ENCODE measurements at regions not wholly inside any gene's neighbourhood (a gene's known extent, or its start where the extent isn't known, plus 50 kb on each side); places are given as distances from the start of the nearest gene placed in this dataset.
"Not testable (repeated sequence)": the region's sequence is repeated elsewhere in the genome, so short reads cannot be mapped to it uniquely, and the experiment has no call there.

DNA sequence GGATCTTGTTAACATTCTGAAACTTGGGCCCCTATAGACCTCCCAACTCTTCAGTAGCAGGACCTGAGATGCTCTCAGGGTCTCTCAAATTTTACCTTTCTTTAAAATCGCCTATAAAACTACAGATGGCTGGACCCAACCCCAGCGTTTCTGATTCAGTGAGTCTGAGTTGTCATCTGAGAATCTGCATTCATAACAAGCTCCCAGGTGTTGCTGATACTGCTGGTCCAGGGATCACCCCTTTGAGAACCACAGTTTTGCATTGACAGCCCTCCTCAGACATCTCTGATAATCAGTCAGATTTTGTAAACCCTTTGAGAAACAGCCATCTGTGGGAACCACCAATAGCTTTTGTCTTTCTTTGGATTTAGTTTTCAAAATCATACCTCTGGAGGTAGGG is 315.8 kb downstream of the CYRIA start:
- Histone ChIP-seq H3K4me3 (no peak overlapping the region), H3K9me3 (no peaks in the 10 kb centered on the region), H3K4me1 (no peaks in the 10 kb centered on the region), H3K27me3 (no peaks in the 10 kb centered on the region), H3K36me3 (no peaks in the 10 kb centered on the region), H3K27ac (no peak overlapping the region)
- no peak for DNase-seq
- WGBS, 2 donors: 25 to 28% methylated on average over 2 of the region's 2 CpGs
- intact Hi-C loops (cut with DNase I): no loop called here
- TF ChIP-seq, protein P1, sequence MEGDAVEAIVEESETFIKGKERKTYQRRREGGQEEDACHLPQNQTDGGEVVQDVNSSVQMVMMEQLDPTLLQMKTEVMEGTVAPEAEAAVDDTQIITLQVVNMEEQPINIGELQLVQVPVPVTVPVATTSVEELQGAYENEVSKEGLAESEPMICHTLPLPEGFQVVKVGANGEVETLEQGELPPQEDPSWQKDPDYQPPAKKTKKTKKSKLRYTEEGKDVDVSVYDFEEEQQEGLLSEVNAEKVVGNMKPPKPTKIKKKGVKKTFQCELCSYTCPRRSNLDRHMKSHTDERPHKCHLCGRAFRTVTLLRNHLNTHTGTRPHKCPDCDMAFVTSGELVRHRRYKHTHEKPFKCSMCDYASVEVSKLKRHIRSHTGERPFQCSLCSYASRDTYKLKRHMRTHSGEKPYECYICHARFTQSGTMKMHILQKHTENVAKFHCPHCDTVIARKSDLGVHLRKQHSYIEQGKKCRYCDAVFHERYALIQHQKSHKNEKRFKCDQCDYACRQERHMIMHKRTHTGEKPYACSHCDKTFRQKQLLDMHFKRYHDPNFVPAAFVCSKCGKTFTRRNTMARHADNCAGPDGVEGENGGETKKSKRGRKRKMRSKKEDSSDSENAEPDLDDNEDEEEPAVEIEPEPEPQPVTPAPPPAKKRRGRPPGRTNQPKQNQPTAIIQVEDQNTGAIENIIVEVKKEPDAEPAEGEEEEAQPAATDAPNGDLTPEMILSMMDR (IDR thresholded peaks at IDR 0.05): no peak
- TF ChIP-seq POLR2A (IDR thresholded peaks at IDR 0.05): no peak

DNA sequence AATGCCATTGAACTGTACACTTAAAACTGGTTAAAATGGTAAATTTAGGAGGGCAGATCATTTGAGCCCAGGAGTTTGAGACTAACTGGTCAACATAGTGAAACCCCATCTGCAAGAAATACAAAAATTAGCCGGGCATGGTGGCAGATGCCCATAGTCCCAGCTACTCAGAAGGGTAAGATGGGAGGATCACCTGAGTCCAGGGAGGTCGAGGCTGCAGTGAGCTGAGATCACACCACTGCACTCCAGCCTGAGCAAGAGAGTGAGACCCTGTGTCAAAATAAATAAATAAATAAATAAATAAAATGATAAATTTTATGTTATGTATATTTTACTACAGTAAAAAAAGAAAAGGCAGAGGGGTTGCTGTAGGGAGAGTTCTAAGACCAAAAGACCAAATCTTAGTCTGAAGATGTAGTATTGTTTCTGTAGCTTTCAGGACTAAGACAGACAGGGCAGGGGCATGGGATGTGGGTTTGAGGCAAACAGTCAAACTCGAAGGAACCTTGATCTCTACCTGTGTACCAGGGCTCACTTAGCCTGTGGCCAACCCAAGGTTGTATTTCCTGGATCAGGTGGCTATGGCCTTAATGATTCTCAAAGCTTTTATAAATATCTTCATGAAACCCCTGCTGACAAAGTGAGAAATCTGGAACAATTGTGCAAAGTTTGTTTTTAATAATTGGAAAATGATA is 316.7 kb downstream of the CYRIA start:
- TF ChIP-seq, protein P1 (IDR thresholded peaks at IDR 0.05): no peak
- no peak for TF ChIP-seq POLR2A (IDR thresholded peaks at IDR 0.05)
- H3K9me3 ChIP-seq: no peaks in the 10 kb centered on the region
- no peaks in the 10 kb centered on the region for H3K36me3 ChIP-seq
- H3K4me1 ChIP-seq: no peaks in the 10 kb centered on the region
- H3K4me3 ChIP-seq: no peak overlapping the region
- H3K27ac ChIP-seq: no peak overlapping the region
- 34% methylated on average over 3 of the region's 3 CpGs for WGBS, 2 donors
- no peak for DNase-seq
- intact Hi-C loops (cut with DNase I): no loop called here
- H3K27me3 ChIP-seq: no peaks in the 10 kb centered on the region

DNA sequence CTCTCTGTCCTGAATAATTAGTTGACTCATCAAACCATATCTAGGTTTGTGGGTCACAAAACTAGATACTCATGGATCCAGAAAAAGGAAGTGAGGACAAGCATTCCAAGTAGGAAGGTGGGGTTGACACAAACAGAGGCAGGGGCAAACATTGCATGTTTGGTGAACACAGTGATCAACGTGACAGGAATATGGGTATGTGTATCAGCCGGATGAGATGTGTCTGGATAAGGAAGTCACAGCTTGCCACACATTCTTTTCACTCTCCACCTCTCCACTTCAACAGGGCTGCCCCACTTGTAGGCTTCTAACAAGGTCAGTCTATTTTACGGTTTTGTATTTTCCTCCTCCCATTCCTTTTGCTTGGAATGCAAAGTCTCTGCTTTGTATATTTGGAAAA is 319.0 kb downstream of the CYRIA start:
- intact Hi-C loops (cut with DNase I): no loop called here
- Histone ChIP-seq H3K27me3 (no peaks in the 10 kb centered on the region), H3K27ac (no peak overlapping the region), H3K4me1 (no peaks in the 10 kb centered on the region), H3K36me3 (no peaks in the 10 kb centered on the region), H3K4me3 (no peak overlapping the region), H3K9me3 (no peaks in the 10 kb centered on the region)
- WGBS, 2 donors: 56 to 65% methylated on average over 3 of the region's 3 CpGs
- no peak for TF ChIP-seq POLR2A (IDR thresholded peaks at IDR 0.05)
- TF ChIP-seq, protein P1 (IDR thresholded peaks at IDR 0.05): no peak
- DNase-seq: no peak

- H3K27ac ChIP-seq; H3K4me3 ChIP-seq; H3K27me3 ChIP-seq; DNase-seq; H3K9me3 ChIP-seq; H3K4me1 ChIP-seq; intact Hi-C loops (cut with DNase I); H3K36me3 ChIP-seq: not testable (repeated sequence)
- WGBS, 2 donors: 76 to 86% methylated on average over 7 to 8 of the region's 9 CpGs
Measured at GRCh38 chr2:16345231-16345630, 320.4 kb downstream of the CYRIA start.

DNA sequence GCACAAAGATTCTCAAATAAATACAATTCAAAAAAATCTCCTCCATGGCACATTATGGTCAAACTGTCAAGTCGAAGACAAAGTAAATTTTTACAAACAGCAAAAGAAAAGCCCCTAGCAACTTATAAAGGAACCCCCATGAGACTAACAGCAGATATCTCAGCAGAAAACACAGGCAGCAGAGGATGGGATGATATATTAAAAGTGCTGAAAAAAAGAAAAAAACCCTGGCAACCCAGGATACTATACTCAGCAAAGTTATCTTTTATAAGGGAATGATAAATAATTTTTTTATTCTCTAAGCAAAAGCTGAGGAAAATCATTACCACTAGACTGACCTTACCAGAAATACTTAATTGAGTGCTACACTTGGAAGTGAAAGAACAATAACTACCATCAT is 326.4 kb downstream of the CYRIA start:
- Histone ChIP-seq H3K27ac (no peak overlapping the region), H3K27me3 (peaks cover 0 to 7% (median 0%) of the 10 kb centered on the region in 4 donors), H3K4me3 (no peak overlapping the region), H3K36me3 (no peaks in the 10 kb centered on the region), H3K9me3 (peaks cover 0 to 4% (median 0%) of the 10 kb centered on the region in 3 donors), H3K4me1 (no peaks in the 10 kb centered on the region)
- no peak for DNase-seq
- intact Hi-C loops (cut with DNase I): no loop called here
- TF ChIP-seq POLR2A (IDR thresholded peaks at IDR 0.05): no peak
- TF ChIP-seq, protein P1 (IDR thresholded peaks at IDR 0.05): no peak
- whole genome bisulfite sequencing, 2 donors: 48 to 59% methylated on average over 1 of the region's 1 CpG

DNA sequence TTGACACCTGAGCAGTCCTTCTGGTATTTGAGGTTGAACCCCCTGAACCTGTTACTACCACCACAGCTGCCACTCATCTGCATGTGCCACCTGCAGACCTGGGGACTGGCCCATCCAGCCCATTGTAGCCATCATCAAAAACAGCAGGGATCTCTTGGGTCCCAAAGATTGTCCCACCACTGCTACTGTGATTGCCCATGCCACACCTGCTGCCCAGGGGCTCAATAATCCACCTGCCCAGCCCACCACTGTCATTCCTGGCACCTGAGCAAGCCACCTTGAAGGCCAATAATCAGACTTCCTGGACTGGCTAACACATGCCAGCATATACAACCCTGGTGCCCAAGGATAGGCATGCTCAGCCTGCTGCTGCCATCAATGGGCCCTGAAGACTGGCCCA is 327.6 kb downstream of the CYRIA start:
- intact Hi-C loops (cut with DNase I): no loop called here
- Histone ChIP-seq H3K27me3 (peaks cover 0 to 7% (median 0%) of the 10 kb centered on the region in 4 donors), H3K4me3 (no peak overlapping the region), H3K27ac (no peak overlapping the region), H3K36me3 (no peaks in the 10 kb centered on the region), H3K9me3 (peaks cover 0 to 4% (median 0%) of the 10 kb centered on the region in 3 donors), H3K4me1 (no peaks in the 10 kb centered on the region)
- DNase-seq: no peak
- TF ChIP-seq, protein P1 (IDR thresholded peaks at IDR 0.05): no peak
- TF ChIP-seq POLR2A (IDR thresholded peaks at IDR 0.05): no peak
